Fibroblast of peridontal ligament (primary cell): ENCODE measurements at regions not wholly inside any gene's neighbourhood (a gene's known extent, or its start where the extent isn't known, plus 50 kb on each side); places are given as distances from the start of the nearest gene placed in this dataset.

ENCODE experiments used
- DNase-seq: peaks from one replicate; pipeline ENCODE4 v3.0.0-alpha.2; 2010; ENCODE audit errors: extremely low read depth

DNA sequence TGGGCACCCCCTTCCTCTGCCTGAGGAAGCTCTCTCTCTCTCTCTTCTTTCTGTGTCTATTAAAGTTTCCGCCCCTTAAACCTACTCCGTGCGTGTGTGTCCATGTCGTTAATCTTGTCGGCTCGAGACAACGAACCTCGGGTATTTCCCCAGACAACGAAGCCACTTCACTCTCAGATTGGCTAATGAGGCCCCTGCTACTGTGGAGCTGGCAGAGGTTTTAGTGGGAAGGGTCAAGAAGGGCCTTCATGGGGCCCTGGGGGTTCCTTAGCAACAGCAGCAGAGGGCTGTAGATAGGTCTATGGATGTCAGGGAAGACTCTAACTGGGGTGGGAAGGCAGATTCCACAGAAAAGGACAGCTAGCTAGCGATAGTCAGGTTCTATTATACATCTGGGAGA is 239.8 kb upstream of the RAB4A start:
- DNase-seq: no peak

DNA sequence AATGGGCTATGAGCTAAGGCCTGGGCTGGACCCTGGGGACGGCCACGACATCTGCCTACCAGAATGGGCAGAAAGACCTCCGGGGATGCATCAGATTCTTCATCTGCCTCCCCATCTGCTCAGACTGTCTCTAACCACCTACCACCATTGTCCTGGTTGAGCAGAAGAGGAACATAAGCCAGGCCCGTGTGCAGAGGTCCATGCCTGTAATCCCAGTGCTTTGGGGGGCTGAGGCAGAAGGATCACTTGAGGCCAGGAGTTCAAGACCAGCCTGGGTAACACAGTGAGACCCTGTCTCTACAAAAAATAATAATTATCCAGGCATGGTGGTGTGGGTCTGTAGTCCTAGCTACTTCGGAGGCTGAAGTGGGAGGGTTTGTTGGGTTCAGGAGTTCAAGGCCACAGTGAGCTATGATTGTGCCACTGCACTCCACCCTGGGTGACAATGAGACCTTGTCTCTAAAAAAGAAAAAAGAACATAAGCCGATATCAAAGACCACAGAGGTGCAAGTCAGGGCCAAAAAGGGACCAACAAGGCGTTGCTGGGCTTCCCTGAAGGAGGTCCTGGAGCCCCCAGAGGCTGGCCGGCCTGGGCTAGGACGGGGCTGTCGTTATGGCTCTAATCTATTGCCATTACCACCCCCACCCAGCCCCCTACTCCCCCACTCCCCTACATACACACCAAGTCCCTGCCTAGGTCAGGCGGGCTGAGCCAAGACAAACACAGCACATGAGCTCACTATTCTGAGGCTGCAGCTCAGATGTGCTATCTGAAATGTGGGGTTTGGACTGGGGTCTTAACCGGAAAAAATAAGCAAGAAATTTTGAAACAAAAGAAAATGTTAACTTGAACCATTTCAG is 239.2 kb upstream of the RAB4A start:
- DNase-seq: no peak

DNA sequence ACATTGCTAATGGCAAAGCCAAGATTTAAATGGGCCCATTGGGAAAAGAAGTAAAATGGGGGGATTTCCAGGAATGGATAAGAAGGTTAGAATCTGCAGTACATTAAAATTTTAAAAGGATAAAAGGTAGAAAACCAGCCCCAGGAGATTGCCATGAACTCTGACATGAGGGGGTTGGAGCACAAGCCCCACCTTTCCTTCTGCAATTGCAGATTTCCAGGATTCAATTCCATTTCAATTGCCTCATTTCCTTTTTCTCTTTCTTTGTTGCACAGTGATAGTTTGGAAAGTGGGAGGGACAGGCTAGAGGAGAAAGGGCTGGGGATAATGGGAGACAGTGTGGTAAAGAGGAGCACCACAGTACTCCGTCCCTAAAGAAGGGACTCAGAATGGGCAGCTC is 238.5 kb upstream of the RAB4A start:
- DNase-seq: no peak

- no peak for DNase-seq
Measured at GRCh38 chr1:229033480-229033879, 237.4 kb upstream of the RAB4A start.

GRCh38 chr1:229034342-229034741 is 236.6 kb upstream of the RAB4A start:
- no peak for DNase-seq

DNA sequence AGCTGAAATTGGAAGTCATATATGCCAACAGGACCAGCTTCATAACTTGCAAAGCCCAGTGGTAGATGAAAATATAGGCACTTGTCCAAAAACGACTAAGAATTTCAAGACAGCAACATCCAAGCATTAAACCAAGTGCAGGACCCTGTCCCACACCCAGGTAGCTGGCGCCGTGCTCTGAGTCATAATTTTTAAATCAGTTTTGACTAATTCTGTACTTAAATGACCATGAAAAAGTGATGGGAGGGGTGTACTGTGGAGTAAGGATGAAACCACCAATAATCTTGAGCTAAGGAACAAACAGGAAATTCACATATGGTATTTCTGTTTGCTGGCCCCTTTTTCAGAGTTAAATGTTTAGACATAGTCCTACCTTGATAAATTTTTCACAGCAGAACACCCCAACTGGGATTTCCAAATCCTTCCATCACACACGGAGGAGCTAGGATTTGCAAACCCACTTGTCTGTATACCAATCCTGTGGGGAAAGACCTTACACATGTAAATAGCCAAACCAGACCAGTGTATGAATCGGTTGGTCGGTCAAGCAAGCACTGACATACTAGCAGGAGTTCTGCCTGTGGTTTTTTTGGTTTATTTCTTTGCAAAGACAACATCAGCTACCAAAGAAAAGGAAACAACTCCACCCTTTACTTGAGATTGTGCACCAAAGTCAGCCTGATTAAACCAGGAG is 235.7 kb upstream of the RAB4A start:
- no peak for DNase-seq

- no peak for DNase-seq
Measured at GRCh38 chr1:229035748-229036082, 235.2 kb upstream of the RAB4A start.

- DNase-seq: no peak
Measured at GRCh38 chr1:229037806-229038405, 233.0 kb upstream of the RAB4A start.

- DNase-seq: no peak
Measured at GRCh38 chr1:229040630-229041358, 230.1 kb upstream of the RAB4A start.

GRCh38 chr1:229041946-229042345 is 229.0 kb upstream of the RAB4A start:
- no peak for DNase-seq

DNA sequence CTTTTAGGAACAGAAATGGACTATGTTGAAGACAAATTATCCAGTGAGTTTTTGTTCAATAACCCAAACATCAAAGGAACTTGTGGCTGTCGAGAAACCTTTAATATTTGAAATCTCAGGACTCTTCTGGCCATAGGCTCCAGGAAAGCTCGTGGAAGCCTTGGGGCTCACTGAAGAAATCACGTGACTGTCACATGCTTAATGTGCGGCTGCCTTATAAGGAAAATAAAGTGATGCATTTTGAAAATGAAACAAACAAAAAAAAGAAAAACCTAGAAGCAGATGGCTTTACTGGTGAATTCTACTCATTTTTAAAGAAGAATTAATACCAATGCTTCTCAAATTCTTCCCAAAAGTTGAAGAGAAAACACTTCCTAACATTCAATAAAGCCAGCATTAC is 228.4 kb upstream of the RAB4A start:
- DNase-seq: no peak

DNA sequence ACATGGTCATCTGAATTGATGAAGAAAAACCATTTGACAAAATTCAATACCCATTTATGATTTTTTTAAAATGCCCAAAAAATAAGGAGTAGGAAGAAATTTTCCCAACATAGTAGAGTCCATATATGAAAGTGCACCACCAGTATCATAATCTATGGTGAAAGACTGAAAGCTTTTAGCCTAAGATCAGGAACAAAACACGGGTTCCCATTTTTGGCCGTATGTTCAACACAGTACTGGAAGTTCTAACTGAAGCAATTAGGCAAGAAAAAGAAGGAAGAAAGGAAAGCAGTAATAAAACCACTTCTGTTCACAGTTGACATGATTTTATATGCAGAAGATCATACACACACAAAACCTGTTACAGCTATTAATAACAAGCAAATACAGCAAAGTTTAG is 227.8 kb upstream of the RAB4A start:
- DNase-seq: no peak

DNA sequence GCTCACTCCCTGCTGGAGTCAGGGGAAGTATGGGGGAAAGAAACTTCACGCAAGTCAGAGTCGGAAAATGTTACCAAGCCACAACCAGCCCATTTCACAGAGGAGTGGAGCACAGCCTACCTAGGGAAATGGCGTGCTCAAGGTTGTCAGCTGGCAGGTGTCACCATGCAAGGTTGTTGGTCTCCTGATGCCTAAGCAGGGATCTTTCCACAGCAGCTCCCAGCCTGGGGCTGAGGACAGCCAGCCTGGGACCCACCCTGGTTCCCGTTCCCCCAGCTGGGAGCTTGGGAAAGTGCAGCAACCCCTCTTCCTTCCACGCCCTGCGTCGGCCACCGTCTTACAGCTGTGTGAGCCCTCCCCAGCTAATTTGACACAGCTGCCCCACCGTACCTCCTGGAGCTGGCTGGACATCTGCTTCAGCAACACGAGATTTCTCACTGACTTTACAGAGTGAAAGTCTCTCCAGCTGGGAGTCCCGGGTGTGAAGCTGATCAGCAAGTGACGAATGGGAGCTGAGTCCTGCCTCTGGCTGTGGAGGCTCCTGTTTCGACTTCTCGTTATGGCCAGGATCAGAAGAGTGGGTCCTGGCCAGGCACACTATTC is 224.6 kb upstream of the RAB4A start:
- DNase-seq: no peak

- no peak for DNase-seq
Measured at GRCh38 chr1:229047161-229047839, 223.6 kb upstream of the RAB4A start.

DNA sequence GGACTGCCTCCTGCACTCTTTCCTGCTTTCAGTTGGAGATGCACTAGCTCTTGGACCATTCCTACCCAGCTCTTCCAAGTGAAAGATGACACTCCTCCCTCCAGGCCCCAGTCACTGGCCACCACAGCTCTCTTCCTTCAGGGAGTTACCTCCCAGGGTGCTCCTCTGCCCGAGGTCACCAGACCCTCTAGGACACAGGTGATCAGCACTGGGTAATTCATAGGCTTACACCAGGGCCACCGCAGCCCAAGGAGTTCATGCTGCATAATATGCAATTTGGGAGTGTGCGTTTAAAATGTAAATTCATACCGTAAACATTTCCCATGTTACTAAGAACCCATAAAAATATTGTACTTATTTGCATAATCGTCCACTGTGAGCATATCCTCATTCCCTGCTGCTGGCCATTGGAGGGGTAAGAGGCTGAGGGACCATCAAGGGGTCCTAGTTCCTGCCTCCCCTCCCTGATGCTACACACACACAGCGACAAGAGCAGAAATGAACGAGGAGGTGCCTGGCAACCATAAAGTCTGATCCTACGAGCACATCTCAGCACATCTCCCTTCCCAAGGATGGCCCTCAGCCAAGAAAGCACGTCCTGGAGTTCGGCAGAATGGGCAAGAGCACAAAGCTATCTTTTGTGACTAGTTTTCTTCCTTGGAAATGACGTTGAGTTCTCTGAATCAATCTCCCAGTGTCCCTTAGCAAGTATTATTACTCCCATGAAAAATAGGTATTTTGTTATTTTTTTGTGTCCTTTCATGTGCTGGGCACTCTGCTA is 222.9 kb upstream of the RAB4A start:
- DNase-seq: no peak

GRCh38 chr1:229048896-229049295 is 222.0 kb upstream of the RAB4A start:
- DNase-seq: no peak

GRCh38 chr1:229056046-229056445 is 214.9 kb upstream of the RAB4A start:
- no peak for DNase-seq

GRCh38 chr1:229058111-229058561 is 212.8 kb upstream of the RAB4A start:
- DNase-seq: no peak

DNA sequence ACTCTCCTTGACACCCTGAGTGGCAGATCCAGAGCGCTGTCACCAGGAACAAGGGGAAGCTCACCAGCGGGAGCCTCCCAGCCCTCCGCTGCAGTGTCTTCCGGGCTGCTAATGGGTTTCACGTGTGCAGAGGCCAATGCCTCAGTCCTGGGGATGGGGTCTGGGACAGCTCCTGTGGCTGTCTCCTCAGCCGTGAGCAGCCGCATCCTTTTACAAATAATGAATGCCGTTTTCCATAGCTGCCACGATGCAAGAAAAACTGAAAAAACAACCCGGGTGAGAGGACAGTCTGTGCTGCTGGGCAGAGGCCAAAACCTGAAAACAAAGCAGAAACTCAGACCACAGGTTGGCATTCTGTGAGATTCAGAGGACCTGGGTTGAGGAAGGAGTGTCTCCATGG is 212.2 kb upstream of the RAB4A start:
- no peak for DNase-seq
